GM12878 (cell line): ENCODE measurements at regions not wholly inside any gene's neighbourhood (a gene's known extent, or its start where the extent isn't known, plus 50 kb on each side); places are given as distances from the start of the nearest gene placed in this dataset.

Source experiments
- ATAC-seq: fragments of 200-7000 bp; cut with Tn5 transposase; 3 replicates; pipeline ENCODE4 v1.9.1; 2020; ENCODE audit warnings: mild to moderate bottlenecking, moderate library complexity
- BruUV-seq: library from RNA; stranded (reverse); fragments of 400-500 nt; replicated peaks from 2 replicates; lab custom pipeline; 2021; lab: Mats Ljungman, UMichigan
- CTCF ChIA-PET: fragments of 300-600 bp; sonication (Branson Sonifier 250); formaldehyde crosslinking; extraction: SDS; loops from one replicate; lab custom pipeline; 2021; ENCODE audit warnings: inconsistent platforms; lab: Yijun Ruan, JAX
- POLR2A ChIA-PET: fragments of 350-600 bp; formaldehyde crosslinking; extraction: SDS; loops from one replicate; lab custom pipeline; 2021; ENCODE audit warnings: inconsistent platforms; lab: Charles Lee
- RAD21 ChIA-PET: fragments of 300-600 bp; sonication (Branson Sonifier 250); formaldehyde crosslinking; loops from one replicate; lab custom pipeline; 2023; ENCODE audit warnings: antibody characterized with exemption; ENCODE audit not compliant: unreplicated experiment; lab: Charles Lee
- SMC1A ChIA-PET: fragments of 300-600 bp; sonication (Branson Sonifier 250); formaldehyde crosslinking; loops from one replicate; lab custom pipeline; 2023; ENCODE audit not compliant: unreplicated experiment, uncharacterized antibody; lab: Charles Lee
- DNase-seq: peaks from one replicate; pipeline ENCODE4 v3.0.0-alpha.2; 2011; ENCODE audit warnings: low read depth, low spot score
- FAIRE-seq: peaks from 3 replicates; lab custom pipeline; 2011; peaks lifted over from hg19 to GRCh38; lab: Jason Lieb, UNC
- H2AFZ ChIP-seq: 2 replicates; pipeline ENCODE4 v1.6.0; 2011; ENCODE audit warnings: low read depth, low read length, control low read depth; ENCODE audit not compliant: control insufficient read depth
- H3K27ac ChIP-seq: 2 replicates; pipeline ENCODE4 v1.5.1; 2011; ENCODE audit warnings: control low read depth; ENCODE audit not compliant: control insufficient read depth, insufficient read depth
- H3K27me3 ChIP-seq, 2 experiments: replicated peaks in 1 of 2; 2 replicates each; pipeline versions ENCODE4 v1.6.0 to v1.6.1; 2011; ENCODE audit warnings: low read length in 1 of 2; ENCODE audit not compliant: control insufficient read depth in 2 of 2, insufficient read depth in 2 of 2
- H3K36me3 ChIP-seq, 2 experiments: 2 replicates each; pipeline ENCODE4 v1.5.1; 2011; ENCODE audit warnings: low read length in 1 of 2; ENCODE audit not compliant: control insufficient read depth in 2 of 2, insufficient read depth in 2 of 2
- H3K4me1 ChIP-seq: 2 replicates; pipeline ENCODE4 v1.6.1; 2011; ENCODE audit warnings: mild to moderate bottlenecking, low read length, moderate library complexity, mixed read lengths; ENCODE audit not compliant: control insufficient read depth, insufficient read depth
- H3K4me2 ChIP-seq: 2 replicates; pipeline ENCODE4 v1.6.0; 2011; ENCODE audit warnings: control low read depth; ENCODE audit not compliant: control insufficient read depth, insufficient read depth
- H3K4me3 ChIP-seq: fragments of 200-600 bp; sonication (generic); 2 replicates; pipeline ENCODE4 v1.5.1; 2016
- H3K79me2 ChIP-seq: 2 replicates; pipeline ENCODE4 v1.6.0; 2011; ENCODE audit warnings: low read length; ENCODE audit not compliant: control insufficient read depth, insufficient read depth
- H3K9ac ChIP-seq: 2 replicates; pipeline ENCODE4 v1.8.0; 2011; ENCODE audit warnings: low read length, control low read depth, mixed read lengths; ENCODE audit not compliant: control insufficient read depth, insufficient read depth
- H3K9me3 ChIP-seq: replicated peaks from 3 replicates; pipeline ENCODE4 v1.5.1; 2011; ENCODE audit warnings: mild to moderate bottlenecking, low read length; ENCODE audit not compliant: control insufficient read depth, insufficient read depth
- H4K20me1 ChIP-seq: 2 replicates; pipeline ENCODE4 v1.6.0; 2011; ENCODE audit not compliant: control insufficient read depth, insufficient read depth
- CEBPB ChIP-seq, 2 experiments: fragments of 150-350 bp in 1 of 2; IDR thresholded peaks; 2 replicates each; pipeline ENCODE4 v1.6.1; 2012 to 2014; ENCODE audit warnings: low read depth in 2 of 2, low read length in 2 of 2, borderline replicate concordance in 1 of 2, inconsistent platforms in 1 of 2
- EED ChIP-seq: sonication (generic); IDR thresholded peaks from 2 replicates; pipeline ENCODE4 v1.6.1; 2016; ENCODE audit warnings: antibody characterized with exemption, low read depth
- EZH2 ChIP-seq: IDR thresholded peaks from 2 replicates; pipeline ENCODE4 v1.6.1; 2012; ENCODE audit warnings: low read depth, mild to moderate bottlenecking, control low read depth, inconsistent platforms, low read length, borderline replicate concordance; ENCODE audit not compliant: control insufficient read depth
- JUND ChIP-seq: IDR thresholded peaks from 2 replicates; pipeline ENCODE4 v1.6.1; 2012; ENCODE audit warnings: low read depth, mild to moderate bottlenecking, low read length, improper control_type of control experiment, moderate library complexity
- NFYA ChIP-seq: IDR thresholded peaks from 2 replicates; pipeline ENCODE4 v1.6.1; 2011; ENCODE audit warnings: low read depth, mild to moderate bottlenecking, low read length, improper control_type of control experiment, borderline replicate concordance
- PAX5 ChIP-seq: IDR thresholded peaks from 2 replicates; pipeline ENCODE4 v1.6.1; 2011; ENCODE audit warnings: low read depth, low read length, borderline replicate concordance
- RAD21 ChIP-seq: IDR thresholded peaks from 2 replicates; pipeline ENCODE4 v1.6.1; 2011; ENCODE audit warnings: mild to moderate bottlenecking, low read depth, low read length, moderate library complexity; ENCODE audit not compliant: insufficient read depth
- RELA ChIP-seq: fragments of 450-650 bp; IDR thresholded peaks from 2 replicates; pipeline ENCODE4 v1.8.0; 2014; ENCODE audit warnings: borderline replicate concordance; ENCODE audit not compliant: partially characterized antibody
- RELB ChIP-seq: fragments of 450-650 bp; IDR thresholded peaks from 2 replicates; pipeline ENCODE4 v1.6.1; 2017; ENCODE audit warnings: low read depth, mild to moderate bottlenecking, moderate library complexity
- RUNX3 ChIP-seq: IDR thresholded peaks from 2 replicates; pipeline ENCODE4 v1.6.1; 2012; ENCODE audit warnings: low read length, inconsistent platforms
- SUZ12 ChIP-seq: fragments of 200-600 bp; sonication (generic); IDR thresholded peaks from one replicate; pipeline ENCODE4 v1.6.1; 2018; ENCODE audit warnings: antibody characterized with exemption, mild to moderate bottlenecking; ENCODE audit not compliant: unreplicated experiment
- TBL1XR1 ChIP-seq: IDR thresholded peaks from 2 replicates; pipeline ENCODE4 v1.6.1; 2012; ENCODE audit warnings: low read depth, low read length, improper control_type of control experiment
- WRNIP1 ChIP-seq: IDR thresholded peaks from 2 replicates; pipeline ENCODE4 v1.6.1; 2011; ENCODE audit warnings: low read depth, low read length, improper control_type of control experiment, borderline replicate concordance
- ZNF217 ChIP-seq: fragments of 450-650 bp; IDR thresholded peaks from 2 replicates; pipeline ENCODE4 v1.6.1; 2017; ENCODE audit warnings: antibody characterized with exemption, mild to moderate bottlenecking
- ZNF24 ChIP-seq: fragments of 450-650 bp; IDR thresholded peaks from 2 replicates; pipeline ENCODE4 v1.6.1; 2017; ENCODE audit warnings: antibody characterized with exemption, mild to moderate bottlenecking
- ZZZ3 ChIP-seq: IDR thresholded peaks from 2 replicates; pipeline ENCODE4 v1.6.1; 2011; ENCODE audit warnings: low read depth; ENCODE audit not compliant: control insufficient read depth, insufficient read length
- WGBS: methylation state at CpG from one replicate; pipeline ENCODE4 v1.1.6; 2016; ENCODE audit warnings: low lambda C conversion rate; ENCODE audit not compliant: insufficient replicate concordance, insufficient coverage; ENCODE audit errors: missing lambda C conversion rate; 5-methylcytosine and 5-hydroxymethylcytosine counted together
- in situ Hi-C: fragments of 300-500 bp; cut with MboI; formaldehyde crosslinking; loops from 9 replicates; pipeline ENCODE4 v1.14.3; 2018; ENCODE audit warnings: mixed read lengths
- intact Hi-C: fragments of 100-400 bp; cut with micrococcal nuclease; formaldehyde crosslinking; loops from one replicate; pipeline ENCODE4 v1.14.2; 2022; ENCODE audit not compliant: unreplicated experiment
- TF ChIP-seq, protein P1 (sequence below): IDR thresholded peaks from 2 replicates; pipeline ENCODE4 v1.6.1; 2011; ENCODE audit warnings: low read depth, low read length, improper control_type of control experiment, borderline replicate concordance
- TF ChIP-seq, protein P2 (sequence below): IDR thresholded peaks from 2 replicates; pipeline ENCODE4 v1.6.1; 2012; ENCODE audit warnings: mild to moderate bottlenecking, low read depth, low read length
- TF ChIP-seq, protein P3 (sequence below): IDR thresholded peaks from 2 replicates; pipeline ENCODE4 v1.6.1; 2012; ENCODE audit warnings: low read depth, low read length, improper control_type of control experiment

GRCh38 chr2:847669-848068 lies 103.0 kb upstream of the SNTG2 start:
- SMC1A ChIA-PET = interaction anchor here (1.7 kb wide), 1 partner anchor 132 kb away, joined by 7 read pairs; no protein-coding TSS in a partner anchor
- RAD21 ChIA-PET = no interaction called here
- no peak overlapping the region for H3K4me2 ChIP-seq
- 40% methylated on average over 10 of the region's 10 CpGs for WGBS
- no peaks in the 10 kb centered on the region for H3K36me3 ChIP-seq
- in situ Hi-C loops (no loop called here), intact Hi-C loops (no loop called here)
- DNase-seq (no peak), ATAC-seq (no peak), FAIRE-seq (no peak)
- H3K27me3 ChIP-seq = no peaks in the 10 kb centered on the region
- no peak overlapping the region for H2AFZ ChIP-seq
- no peaks in the 10 kb centered on the region; the same call in 2 of the 3 replicates for H3K9me3 ChIP-seq
- H3K79me2 ChIP-seq = no peaks in the 10 kb centered on the region
- H3K27ac ChIP-seq = no peak overlapping the region
- H3K4me3 ChIP-seq = no peak overlapping the region
- no TSS peak for BruUV-seq
- H3K4me1 ChIP-seq = no peaks in the 10 kb centered on the region
- no peak overlapping the region for H3K9ac ChIP-seq
- CTCF ChIA-PET = interaction anchor here (0.6 kb wide), 1 partner anchor 133 kb away, joined by 3 read pairs; no protein-coding TSS in a partner anchor
- no peaks in the 10 kb centered on the region for H4K20me1 ChIP-seq
- POLR2A ChIA-PET = no interaction called here
- TF ChIP-seq PAX5 (no peak), EZH2 (no peak), RUNX3 (no peak), CEBPB (IDR thresholded peaks at IDR 0.05; ENCODE audit: borderline replicate concordance in 1 of 2, low read depth in 2 of 2, low read length in 2 of 2) (no peak), JUND (no peak), ZNF24 (no peak), RELB (no peak), ZNF217 (no peak), ZZZ3 (no peak), SUZ12 (no peak), NFYA (no peak), RELA (no peak), TBL1XR1 (no peak), EED (no peak), WRNIP1 (no peak), RAD21 (no peak)
- TF ChIP-seq, protein P1, sequence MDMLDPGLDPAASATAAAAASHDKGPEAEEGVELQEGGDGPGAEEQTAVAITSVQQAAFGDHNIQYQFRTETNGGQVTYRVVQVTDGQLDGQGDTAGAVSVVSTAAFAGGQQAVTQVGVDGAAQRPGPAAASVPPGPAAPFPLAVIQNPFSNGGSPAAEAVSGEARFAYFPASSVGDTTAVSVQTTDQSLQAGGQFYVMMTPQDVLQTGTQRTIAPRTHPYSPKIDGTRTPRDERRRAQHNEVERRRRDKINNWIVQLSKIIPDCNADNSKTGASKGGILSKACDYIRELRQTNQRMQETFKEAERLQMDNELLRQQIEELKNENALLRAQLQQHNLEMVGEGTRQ = no peak
- TF ChIP-seq, protein P2, sequence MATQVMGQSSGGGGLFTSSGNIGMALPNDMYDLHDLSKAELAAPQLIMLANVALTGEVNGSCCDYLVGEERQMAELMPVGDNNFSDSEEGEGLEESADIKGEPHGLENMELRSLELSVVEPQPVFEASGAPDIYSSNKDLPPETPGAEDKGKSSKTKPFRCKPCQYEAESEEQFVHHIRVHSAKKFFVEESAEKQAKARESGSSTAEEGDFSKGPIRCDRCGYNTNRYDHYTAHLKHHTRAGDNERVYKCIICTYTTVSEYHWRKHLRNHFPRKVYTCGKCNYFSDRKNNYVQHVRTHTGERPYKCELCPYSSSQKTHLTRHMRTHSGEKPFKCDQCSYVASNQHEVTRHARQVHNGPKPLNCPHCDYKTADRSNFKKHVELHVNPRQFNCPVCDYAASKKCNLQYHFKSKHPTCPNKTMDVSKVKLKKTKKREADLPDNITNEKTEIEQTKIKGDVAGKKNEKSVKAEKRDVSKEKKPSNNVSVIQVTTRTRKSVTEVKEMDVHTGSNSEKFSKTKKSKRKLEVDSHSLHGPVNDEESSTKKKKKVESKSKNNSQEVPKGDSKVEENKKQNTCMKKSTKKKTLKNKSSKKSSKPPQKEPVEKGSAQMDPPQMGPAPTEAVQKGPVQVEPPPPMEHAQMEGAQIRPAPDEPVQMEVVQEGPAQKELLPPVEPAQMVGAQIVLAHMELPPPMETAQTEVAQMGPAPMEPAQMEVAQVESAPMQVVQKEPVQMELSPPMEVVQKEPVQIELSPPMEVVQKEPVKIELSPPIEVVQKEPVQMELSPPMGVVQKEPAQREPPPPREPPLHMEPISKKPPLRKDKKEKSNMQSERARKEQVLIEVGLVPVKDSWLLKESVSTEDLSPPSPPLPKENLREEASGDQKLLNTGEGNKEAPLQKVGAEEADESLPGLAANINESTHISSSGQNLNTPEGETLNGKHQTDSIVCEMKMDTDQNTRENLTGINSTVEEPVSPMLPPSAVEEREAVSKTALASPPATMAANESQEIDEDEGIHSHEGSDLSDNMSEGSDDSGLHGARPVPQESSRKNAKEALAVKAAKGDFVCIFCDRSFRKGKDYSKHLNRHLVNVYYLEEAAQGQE = no peak
- TF ChIP-seq, protein P3, sequence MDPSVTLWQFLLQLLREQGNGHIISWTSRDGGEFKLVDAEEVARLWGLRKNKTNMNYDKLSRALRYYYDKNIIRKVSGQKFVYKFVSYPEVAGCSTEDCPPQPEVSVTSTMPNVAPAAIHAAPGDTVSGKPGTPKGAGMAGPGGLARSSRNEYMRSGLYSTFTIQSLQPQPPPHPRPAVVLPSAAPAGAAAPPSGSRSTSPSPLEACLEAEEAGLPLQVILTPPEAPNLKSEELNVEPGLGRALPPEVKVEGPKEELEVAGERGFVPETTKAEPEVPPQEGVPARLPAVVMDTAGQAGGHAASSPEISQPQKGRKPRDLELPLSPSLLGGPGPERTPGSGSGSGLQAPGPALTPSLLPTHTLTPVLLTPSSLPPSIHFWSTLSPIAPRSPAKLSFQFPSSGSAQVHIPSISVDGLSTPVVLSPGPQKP = no peak
